IPS-18c (cell line): ENCODE measurements at regions not wholly inside any gene's neighbourhood (a gene's known extent, or its start where the extent isn't known, plus 50 kb on each side); places are given as distances from the start of the nearest gene placed in this dataset.

Experiments
- H3K4me3 ChIP-seq: 2 replicates; pipeline ENCODE4 v1.7.0; 2013; ENCODE audit warnings: low read depth, mild to moderate bottlenecking, low read length, moderate library complexity; ENCODE audit not compliant: insufficient read depth
- H3K9me3 ChIP-seq: one replicate; pipeline ENCODE4 v1.6.1; 2013; ENCODE audit warnings: mild to moderate bottlenecking, low read length, moderate library complexity; ENCODE audit not compliant: control insufficient read depth, insufficient read depth

DNA sequence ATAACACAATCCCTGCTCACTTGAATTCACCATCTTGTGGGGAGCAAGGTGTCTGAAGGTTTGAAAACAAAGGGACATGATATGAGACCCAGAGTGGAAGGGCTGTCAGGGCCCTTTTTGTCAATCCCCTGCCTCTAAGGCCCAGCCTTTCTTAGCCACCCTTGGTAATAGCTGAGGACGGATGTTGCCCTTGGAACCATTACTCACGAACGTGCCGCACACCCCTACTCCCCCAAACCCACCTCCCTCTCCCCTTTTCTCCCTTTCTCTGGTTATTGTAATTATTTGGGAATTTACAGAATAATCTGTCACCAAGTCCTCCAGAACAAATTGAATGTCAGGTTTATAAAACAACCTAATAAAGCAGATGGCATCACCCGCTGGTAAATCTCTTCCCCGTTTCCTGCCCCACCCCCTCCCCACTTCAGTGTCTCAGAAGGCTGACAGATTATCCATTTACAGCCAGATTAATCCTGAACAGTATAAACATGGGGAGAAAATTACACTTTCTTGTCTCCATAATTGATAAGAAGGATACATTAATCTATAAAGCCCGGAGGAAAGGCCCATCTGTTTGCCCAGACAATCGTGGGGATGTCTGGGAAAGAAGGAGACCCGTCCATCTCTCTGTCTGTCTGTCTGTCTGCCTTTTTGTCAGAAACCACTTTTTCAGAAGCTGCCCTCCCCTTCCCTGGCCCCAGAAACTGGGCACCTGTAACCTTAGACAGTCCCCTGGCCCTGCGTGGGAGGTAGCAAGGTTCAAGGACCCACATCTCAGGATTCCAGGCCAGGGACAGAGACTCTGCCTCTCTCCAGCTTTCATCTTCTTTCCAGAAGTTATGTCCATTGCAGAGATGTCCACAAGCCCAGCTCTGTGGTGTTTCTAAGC is 60.6 kb upstream of the CD34 start:
- no peak overlapping the region for H3K4me3 ChIP-seq

DNA sequence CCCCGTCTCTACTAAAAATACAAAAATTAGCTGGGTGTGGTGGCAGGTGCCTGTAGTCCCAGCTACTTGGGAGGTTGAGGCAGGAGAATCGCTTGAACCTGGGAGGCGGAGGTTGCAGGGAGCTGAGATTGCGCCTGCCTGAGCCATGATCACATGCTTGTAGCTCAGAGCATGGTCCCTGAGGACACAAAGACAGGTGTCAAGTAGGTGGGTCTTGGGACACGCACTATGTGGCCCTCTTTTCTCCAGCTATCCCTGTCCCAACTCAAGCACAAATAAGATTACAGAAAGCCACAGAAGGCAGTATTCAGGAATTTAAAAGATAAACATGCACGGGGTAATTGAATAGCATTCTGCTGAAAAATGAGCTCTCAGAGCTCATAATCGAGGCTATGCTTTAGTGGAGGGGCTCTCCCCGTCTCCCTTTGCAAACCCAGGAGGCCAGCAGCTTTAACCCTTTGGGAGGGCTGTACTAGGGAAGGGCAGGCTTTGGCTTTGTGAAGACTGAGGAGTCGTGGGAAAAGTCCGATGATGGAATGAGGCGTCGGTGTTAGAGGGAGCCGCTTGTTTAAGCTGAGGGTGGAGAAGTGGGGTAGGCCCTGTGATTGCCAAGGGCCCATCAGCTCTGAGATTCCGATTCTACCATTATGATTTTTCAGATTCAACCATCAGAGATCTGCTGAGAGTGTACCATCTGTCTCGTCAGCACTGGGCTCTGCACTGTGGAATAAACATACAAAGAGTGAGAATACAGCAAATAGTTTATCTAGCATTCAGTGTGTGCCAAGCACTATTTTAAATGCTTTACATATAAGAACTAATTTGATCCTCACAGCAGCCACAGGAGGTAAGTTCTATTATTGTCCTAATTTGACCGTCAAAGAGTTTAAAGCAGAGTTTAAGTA is 59.7 kb upstream of the CD34 start:
- Histone ChIP-seq H3K9me3 (no peaks in the 10 kb centered on the region), H3K4me3 (no peak overlapping the region)

More for the DNA sequence above, 60.6 kb upstream of the CD34 start:
- H3K9me3 ChIP-seq: no peaks in the 10 kb centered on the region

DNA sequence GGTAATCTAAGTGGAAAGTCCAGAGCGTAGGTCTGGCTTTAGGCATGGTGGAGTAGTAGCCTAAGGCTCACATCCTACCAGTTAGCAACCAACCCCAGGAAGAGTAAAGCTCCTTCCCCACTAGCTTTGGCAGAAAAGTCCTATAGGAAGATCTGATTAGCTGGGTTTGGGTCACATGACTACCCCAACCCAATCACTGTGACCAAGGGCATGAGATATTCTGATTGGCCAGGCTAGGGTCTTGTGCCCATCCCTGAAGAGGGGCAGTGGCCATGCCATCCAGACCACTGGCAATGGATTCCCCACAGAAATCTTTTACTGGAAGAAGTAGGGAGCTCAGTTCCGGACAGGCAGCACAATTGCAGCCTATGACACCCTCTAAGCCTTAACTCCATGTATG is 58.6 kb upstream of the CD34 start:
- Histone ChIP-seq H3K9me3 (no peaks in the 10 kb centered on the region), H3K4me3 (no peak overlapping the region)

DNA sequence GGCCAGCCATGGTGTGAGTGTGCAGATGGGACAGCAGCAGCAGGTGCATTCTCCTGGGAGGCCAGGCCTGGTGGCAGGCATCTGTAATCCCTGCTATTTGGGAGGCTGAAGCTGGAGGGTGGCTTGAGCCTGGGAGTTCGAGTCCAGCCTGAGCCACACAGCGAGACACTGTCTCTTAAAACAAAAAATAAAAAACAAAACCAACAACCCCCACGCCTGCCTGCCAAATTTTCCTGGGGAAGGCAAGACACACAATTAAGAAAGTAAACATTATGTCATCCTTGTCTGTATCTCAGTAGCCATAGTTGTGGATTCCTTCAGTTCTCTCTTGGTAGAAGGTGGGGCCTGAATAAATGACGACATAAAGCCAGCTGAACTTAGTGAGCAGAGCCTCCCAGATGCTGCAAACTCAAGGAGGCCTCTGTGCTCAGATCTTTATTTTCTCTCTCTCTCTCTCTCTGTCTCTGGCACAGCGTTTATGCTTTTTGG is 57.6 kb upstream of the CD34 start:
- no peaks in the 10 kb centered on the region for H3K9me3 ChIP-seq
- H3K4me3 ChIP-seq: no peak overlapping the region

DNA sequence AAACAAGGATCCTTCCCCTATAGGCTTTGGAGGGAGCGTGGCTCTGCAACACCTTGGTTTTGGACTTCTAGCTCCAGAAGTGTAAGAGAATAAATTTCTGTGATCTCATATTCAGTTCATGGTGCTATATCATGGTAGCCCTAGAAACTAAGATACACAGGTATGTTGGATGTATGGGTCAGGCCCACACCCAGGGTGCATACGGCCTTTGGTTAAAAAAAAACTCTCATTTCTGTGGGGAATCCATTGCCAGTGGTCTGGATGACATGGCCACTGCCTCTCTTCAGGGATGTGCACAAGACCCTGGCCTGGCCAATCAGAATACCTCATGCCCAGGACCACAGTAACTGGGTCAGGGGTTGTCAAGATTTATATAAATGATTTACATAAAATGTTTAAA is 56.8 kb upstream of the CD34 start:
- Histone ChIP-seq H3K4me3 (no peak overlapping the region), H3K9me3 (no peaks in the 10 kb centered on the region)

DNA sequence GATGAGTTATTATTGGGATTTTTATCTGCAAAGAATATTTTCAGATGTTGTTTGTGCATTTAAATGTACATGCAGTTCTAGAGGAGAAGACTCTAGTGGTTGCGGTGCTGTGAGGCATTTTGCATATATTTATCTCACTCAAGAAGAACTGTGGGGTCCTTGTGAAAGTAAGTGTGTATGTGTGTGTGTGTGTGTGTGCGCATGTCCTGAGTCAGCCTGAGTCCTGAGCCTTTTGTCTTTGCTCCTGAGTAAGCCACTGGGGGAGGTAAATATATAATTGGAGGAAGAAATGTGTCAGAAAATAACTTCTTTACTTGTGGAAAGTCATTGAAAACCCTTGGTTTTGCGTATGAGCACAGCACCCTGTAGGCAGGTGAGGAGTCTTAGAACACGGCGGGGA is 55.6 kb upstream of the CD34 start:
- Histone ChIP-seq H3K9me3 (no peaks in the 10 kb centered on the region), H3K4me3 (no peak overlapping the region)

DNA sequence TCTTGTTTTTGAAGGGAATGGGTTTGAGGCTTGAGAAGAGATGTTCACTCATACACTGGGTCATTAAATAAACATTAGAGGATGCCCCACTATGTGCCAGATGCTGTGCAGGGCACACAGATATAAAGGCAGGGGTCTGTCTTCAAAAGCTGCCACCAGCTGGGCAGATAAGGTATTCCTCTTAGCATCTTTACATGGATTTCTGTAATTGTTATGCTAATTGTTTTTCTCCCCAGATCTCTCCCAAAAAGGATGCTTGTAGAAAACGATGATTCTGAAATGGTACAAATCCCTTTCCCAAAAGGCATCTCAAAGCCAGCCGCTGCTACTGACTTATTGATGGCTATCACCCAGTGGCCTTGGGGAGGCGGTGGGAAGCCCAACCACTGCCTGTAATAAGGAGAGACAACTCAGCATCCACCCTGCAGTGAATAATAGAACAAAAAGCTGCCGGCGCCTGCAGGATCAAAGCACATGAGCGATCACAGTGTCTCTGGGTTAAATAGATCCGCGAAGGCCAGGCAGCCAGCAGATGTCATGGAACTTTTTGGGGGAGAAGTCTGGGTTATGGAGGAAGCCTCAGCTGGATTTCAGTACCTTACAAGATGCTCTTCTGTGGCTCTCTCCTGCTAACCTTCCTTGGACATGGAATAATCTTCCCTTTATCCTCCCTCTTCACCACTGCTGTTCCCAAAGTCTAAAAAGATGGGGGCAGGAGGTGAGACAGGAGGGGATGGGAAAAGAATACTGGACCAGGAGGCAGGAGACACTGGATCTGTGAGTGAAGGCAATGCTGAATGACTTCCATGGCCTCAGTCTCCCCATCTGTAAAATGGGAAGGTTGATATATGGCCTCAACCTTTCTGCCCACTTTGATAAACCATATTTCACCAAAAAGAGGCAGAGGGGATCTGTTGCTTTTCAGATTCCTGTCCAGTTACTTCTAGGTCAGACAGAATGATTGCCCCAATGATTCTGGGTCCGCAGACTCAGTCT is 54.8 kb upstream of the CD34 start:
- H3K4me3 ChIP-seq: no peak overlapping the region
- no peaks in the 10 kb centered on the region for H3K9me3 ChIP-seq

DNA sequence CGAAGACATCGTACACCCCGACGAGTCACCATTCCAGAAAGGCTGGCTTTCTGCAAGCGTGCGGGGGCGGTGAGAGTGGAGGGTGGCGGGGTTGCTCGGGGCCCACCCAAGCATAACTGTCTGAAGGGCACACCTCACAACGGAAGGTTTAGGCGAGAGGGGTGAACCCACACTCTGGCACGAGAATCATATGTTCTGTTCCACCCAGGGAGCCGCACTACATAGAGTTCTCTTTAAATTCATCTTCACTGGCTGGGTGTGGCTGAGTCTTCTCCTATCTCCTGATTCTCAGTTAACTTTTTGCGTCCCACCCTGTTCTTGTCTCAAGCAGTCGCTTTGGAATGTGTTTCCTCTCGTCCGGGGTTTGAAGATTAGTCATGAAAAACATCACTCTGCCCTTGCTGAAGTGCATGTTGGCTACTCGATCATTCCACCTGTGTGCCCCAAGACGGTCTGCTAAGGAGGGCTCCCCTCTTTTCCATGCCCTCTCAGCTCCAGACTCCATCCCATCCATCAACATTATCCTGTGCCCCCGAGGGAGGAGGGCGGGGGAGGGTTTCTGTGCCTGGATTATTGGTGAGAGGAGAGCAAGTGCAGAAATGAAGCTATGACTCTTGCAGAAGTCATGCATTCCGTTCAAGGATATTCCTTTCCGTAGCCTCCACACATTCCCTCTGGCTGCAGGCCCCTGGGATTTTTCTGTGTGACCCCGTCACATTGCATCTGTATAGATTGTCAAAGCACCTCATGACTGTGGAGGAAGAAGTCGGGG is 53.5 kb upstream of the CD34 start:
- Histone ChIP-seq H3K4me3 (no peak overlapping the region), H3K9me3 (no peaks in the 10 kb centered on the region)

DNA sequence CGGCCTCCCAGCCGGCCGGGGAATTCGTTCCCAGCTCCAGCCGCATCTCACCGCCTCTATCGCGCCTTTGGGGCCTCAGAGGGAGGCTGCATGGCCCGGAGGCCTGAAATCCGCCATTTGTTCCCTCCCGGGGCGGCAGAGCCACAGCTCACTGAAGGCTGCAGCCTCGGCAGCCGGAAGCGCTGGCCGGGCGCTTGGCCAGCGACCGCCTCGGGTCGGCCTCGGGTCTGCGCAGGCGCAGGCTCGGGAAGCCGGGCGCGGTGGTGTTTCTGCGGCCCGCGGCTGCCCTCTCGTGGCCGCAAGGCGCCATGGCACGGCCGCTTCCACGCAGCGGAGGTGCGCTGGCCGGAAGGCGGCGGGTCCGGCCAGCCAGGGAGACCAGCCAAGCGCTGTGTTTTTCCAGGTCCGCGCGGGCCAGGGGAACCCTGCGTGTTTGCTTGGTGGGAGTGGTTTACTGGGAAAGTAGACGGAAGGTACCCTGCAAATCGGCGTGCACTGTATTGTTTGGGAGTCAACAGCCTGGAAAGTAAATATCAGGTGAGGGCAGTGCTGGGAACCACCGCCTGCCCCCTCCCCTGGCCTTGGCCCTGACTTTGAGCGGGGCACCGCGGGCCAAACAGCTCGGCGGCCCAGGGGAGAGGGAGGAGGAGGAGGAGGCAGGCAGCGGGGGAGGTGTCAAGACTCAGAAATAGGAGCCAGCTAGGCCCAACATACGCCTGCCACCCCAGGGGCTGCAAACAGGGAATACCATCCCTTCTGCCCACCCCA is 52.7 kb upstream of the CD34 start:
- H3K9me3 ChIP-seq: no peaks in the 10 kb centered on the region
- H3K4me3 ChIP-seq: peak overlapping the region; percentile 70

DNA sequence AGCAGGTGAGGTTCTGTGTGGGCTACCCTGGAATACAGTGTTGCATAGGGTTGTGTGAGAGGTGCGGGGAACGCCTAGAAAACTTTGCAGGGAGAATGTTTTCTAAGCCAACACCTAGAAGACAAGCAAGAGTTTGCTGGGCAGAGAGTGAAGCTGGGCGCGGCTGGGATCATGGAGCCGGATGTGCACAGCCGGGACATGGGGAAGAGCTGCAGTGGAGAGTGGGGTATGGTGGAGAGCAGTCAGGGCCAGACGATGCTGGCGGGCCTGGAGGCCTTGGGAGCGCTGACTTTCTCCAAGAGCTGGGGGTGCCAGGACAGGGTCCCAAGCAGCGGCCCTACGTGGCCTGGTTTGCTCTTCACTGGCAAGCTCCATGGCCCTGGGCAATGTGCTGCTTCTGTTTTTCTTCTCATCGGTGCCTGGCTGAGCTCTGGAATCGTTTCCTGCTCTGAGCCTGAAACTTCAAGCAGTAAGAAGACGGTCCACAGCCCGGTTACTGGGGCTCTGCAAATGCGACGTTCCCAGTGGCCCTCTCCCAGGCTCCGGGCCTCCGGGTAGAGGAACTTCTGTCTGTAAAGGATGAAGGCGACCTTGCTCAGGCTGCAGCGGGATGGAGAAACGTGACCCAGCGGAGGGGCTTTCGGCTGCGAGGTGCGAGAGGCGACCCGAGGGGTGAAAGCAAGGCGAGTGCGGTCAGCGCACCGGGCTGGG is 51.9 kb upstream of the CD34 start:
- Histone ChIP-seq H3K4me3 (peak overlapping the region; percentile 70), H3K9me3 (no peaks in the 10 kb centered on the region)
